ENCODE measurements at regions not wholly inside any gene's neighbourhood (a gene's known extent, or its start where the extent isn't known, plus 50 kb on each side); places are given as distances from the start of the nearest gene placed in this dataset.

GRCh38 chr14:104421892-104422828 is 157.4 kb upstream of the C14orf180 start:
- no peak for DNase-seq (ENCODE audit: low read depth in 1 of 2, low spot score in 1 of 2)

- DNase-seq (ENCODE audit: low read depth in 1 of 2, low spot score in 1 of 2) = no peak
These were observed 156.5 kb upstream of the C14orf180 start for GRCh38 chr14:104422837-104423681.

- no peak for DNase-seq (ENCODE audit: low read depth in 1 of 2, low spot score in 1 of 2)
These were observed 155.7 kb upstream of the C14orf180 start for GRCh38 chr14:104423701-104424405.

GRCh38 chr14:104424406-104425072 is 155.0 kb upstream of the C14orf180 start:
- no peak for DNase-seq (ENCODE audit: low read depth in 1 of 2, low spot score in 1 of 2)

- no peak for DNase-seq (ENCODE audit: low read depth in 1 of 2, low spot score in 1 of 2)
These were observed 154.3 kb upstream of the C14orf180 start for GRCh38 chr14:104425171-104425681.

- DNase-seq (ENCODE audit: low read depth in 1 of 2, low spot score in 1 of 2) = no peak
These were observed 153.6 kb upstream of the C14orf180 start for GRCh38 chr14:104425763-104426646.

- DNase-seq (ENCODE audit: low read depth in 1 of 2, low spot score in 1 of 2) = no peak
These were observed 152.3 kb upstream of the C14orf180 start for GRCh38 chr14:104427131-104427851.

- DNase-seq (ENCODE audit: low read depth in 1 of 2, low spot score in 1 of 2) = no peak
These were observed 151.2 kb upstream of the C14orf180 start for GRCh38 chr14:104428333-104428851.

- DNase-seq (ENCODE audit: low read depth in 1 of 2, low spot score in 1 of 2) = no peak
These were observed 150.7 kb upstream of the C14orf180 start for GRCh38 chr14:104428860-104429259.

- no peak for DNase-seq (ENCODE audit: low read depth in 1 of 2, low spot score in 1 of 2)
These were observed 150.2 kb upstream of the C14orf180 start for GRCh38 chr14:104429291-104429861.

GRCh38 chr14:104431351-104431928 is 148.1 kb upstream of the C14orf180 start:
- no peak for DNase-seq (ENCODE audit: low read depth in 1 of 2, low spot score in 1 of 2)

GRCh38 chr14:104431929-104432541 is 147.5 kb upstream of the C14orf180 start:
- DNase-seq (ENCODE audit: low read depth in 1 of 2, low spot score in 1 of 2) = no peak

GRCh38 chr14:104432611-104433231 is 146.8 kb upstream of the C14orf180 start:
- DNase-seq (ENCODE audit: low read depth in 1 of 2, low spot score in 1 of 2) = no peak

GRCh38 chr14:104433401-104434213 is 146.0 kb upstream of the C14orf180 start:
- DNase-seq (ENCODE audit: low read depth in 1 of 2, low spot score in 1 of 2) = no peak

GRCh38 chr14:104434214-104435076 is 145.1 kb upstream of the C14orf180 start:
- DNase-seq (ENCODE audit: low read depth in 1 of 2, low spot score in 1 of 2) = no peak
